MM.1S (cell line): ENCODE measurements at regions not wholly inside any gene's neighbourhood (a gene's known extent, or its start where the extent isn't known, plus 50 kb on each side); places are given as distances from the start of the nearest gene placed in this dataset.

Source experiments
- DNase-seq: peaks from one replicate; pipeline ENCODE4 v3.0.0-alpha.2; 2015
- H2AFZ ChIP-seq: fragments of 300-600 bp; sonication (generic); 2 replicates; pipeline ENCODE4 v1.6.0; 2016; ENCODE audit warnings: antibody characterized with exemption, low read length
- H3F3A ChIP-seq: fragments of 300-600 bp; sonication (generic); 2 replicates; pipeline ENCODE4 v1.6.1; 2016; ENCODE audit warnings: mild to moderate bottlenecking, antibody characterized with exemption, low read length, moderate library complexity, mixed read lengths; ENCODE audit not compliant: insufficient read depth
- H3K27ac ChIP-seq: fragments of 300-600 bp; sonication (generic); 2 replicates; pipeline ENCODE4 v1.5.1; 2016; ENCODE audit warnings: mild to moderate bottlenecking, low read length
- H3K27me3 ChIP-seq: fragments of 300-600 bp; sonication (generic); replicated peaks from 2 replicates; pipeline ENCODE4 v1.6.0; 2016; ENCODE audit warnings: low read length; ENCODE audit not compliant: insufficient read depth
- H3K36me3 ChIP-seq: fragments of 300-600 bp; sonication (generic); replicated peaks from 2 replicates; pipeline ENCODE4 v1.6.1; 2016; ENCODE audit warnings: mild to moderate bottlenecking, low read length, mixed read lengths; ENCODE audit not compliant: insufficient read depth
- H3K4me1 ChIP-seq: fragments of 300-600 bp; sonication (generic); 2 replicates; pipeline ENCODE4 v1.6.1; 2016; ENCODE audit warnings: low read length, mixed read lengths
- H3K4me2 ChIP-seq: fragments of 300-600 bp; sonication (generic); 2 replicates; pipeline ENCODE4 v1.6.0; 2016; ENCODE audit warnings: low read depth, low read length
- H3K4me3 ChIP-seq: fragments of 300-600 bp; sonication (generic); 2 replicates; pipeline ENCODE4 v1.5.1; 2016; ENCODE audit warnings: low read length, mixed read lengths
- H3K79me2 ChIP-seq: fragments of 300-600 bp; sonication (generic); 2 replicates; pipeline ENCODE4 v1.6.1; 2016; ENCODE audit warnings: mixed run types, low read length, mixed read lengths
- H3K9ac ChIP-seq: fragments of 300-600 bp; sonication (generic); 2 replicates; pipeline ENCODE4 v1.6.1; 2016; ENCODE audit warnings: low read length, mixed read lengths
- H3K9me2 ChIP-seq: fragments of 300-600 bp; sonication (generic); replicated peaks from 2 replicates; pipeline ENCODE4 v1.6.1; 2016; ENCODE audit warnings: mild to moderate bottlenecking, low read length, mixed read lengths; ENCODE audit not compliant: insufficient read depth
- H3K9me3 ChIP-seq: fragments of 300-600 bp; sonication (generic); replicated peaks from 2 replicates; pipeline ENCODE4 v1.6.1; 2016; ENCODE audit warnings: mild to moderate bottlenecking, low read length, mixed read lengths; ENCODE audit not compliant: insufficient read depth
- H4K20me1 ChIP-seq: fragments of 300-600 bp; sonication (generic); 2 replicates; pipeline ENCODE4 v1.6.1; 2016; ENCODE audit warnings: mild to moderate bottlenecking, low read length, moderate library complexity, mixed read lengths; ENCODE audit not compliant: insufficient read depth
- EZH2 ChIP-seq: fragments of 300-600 bp; sonication (generic); optimal IDR thresholded peaks from 2 replicates; pipeline ENCODE3; 2017; ENCODE audit warnings: low read depth, mild to moderate bottlenecking, antibody characterized with exemption, low read length, mixed read lengths
- EZH2phosphoT487 ChIP-seq: fragments of 300-600 bp; sonication (generic); IDR thresholded peaks from 2 replicates; pipeline ENCODE4 v1.6.1; 2018; ENCODE audit warnings: antibody characterized with exemption, low read length
- TF ChIP-seq, protein P1 (sequence below): fragments of 300-600 bp; sonication (generic); IDR thresholded peaks from 2 replicates; pipeline ENCODE4 v1.5.1; 2016; ENCODE audit warnings: antibody characterized with exemption, low read length, mixed read lengths

DNA sequence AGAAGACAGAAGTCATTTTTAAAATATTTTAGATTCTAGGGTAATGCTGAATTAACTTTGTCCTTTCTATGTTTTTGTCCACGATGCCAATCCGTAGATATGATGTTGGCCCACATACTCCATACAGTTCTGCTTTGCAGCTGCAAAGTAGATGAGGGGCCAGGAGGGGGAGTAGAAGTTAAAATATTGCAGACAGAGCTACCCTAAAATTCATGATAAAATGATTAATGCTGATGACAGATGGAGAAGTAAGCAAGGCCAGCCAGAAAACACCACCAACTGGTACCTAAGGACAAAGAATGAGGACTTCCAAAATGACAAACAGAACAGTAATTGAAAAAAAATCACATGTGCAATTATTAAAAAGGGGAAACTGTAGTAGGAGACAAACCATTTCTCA is 756.6 kb upstream of the ARPP21 start:
- Histone ChIP-seq H3K9me3 (no peaks in the 10 kb centered on the region), H3K79me2 (no peaks in the 10 kb centered on the region), H3F3A (no peaks in the 10 kb centered on the region), H2AFZ (no peak overlapping the region), H3K4me2 (no peak overlapping the region), H3K36me3 (no peaks in the 10 kb centered on the region), H3K27ac (no peak overlapping the region), H3K9ac (no peak overlapping the region), H4K20me1 (no peaks in the 10 kb centered on the region), H3K9me2 (no peaks in the 10 kb centered on the region), H3K4me1 (no peaks in the 10 kb centered on the region), H3K27me3 (no peaks in the 10 kb centered on the region), H3K4me3 (no peak overlapping the region)
- TF ChIP-seq, protein P1, sequence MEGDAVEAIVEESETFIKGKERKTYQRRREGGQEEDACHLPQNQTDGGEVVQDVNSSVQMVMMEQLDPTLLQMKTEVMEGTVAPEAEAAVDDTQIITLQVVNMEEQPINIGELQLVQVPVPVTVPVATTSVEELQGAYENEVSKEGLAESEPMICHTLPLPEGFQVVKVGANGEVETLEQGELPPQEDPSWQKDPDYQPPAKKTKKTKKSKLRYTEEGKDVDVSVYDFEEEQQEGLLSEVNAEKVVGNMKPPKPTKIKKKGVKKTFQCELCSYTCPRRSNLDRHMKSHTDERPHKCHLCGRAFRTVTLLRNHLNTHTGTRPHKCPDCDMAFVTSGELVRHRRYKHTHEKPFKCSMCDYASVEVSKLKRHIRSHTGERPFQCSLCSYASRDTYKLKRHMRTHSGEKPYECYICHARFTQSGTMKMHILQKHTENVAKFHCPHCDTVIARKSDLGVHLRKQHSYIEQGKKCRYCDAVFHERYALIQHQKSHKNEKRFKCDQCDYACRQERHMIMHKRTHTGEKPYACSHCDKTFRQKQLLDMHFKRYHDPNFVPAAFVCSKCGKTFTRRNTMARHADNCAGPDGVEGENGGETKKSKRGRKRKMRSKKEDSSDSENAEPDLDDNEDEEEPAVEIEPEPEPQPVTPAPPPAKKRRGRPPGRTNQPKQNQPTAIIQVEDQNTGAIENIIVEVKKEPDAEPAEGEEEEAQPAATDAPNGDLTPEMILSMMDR, result no peak
- TF ChIP-seq EZH2 (no peak), EZH2phosphoT487 (no peak)
- DNase-seq, result no peak

DNA sequence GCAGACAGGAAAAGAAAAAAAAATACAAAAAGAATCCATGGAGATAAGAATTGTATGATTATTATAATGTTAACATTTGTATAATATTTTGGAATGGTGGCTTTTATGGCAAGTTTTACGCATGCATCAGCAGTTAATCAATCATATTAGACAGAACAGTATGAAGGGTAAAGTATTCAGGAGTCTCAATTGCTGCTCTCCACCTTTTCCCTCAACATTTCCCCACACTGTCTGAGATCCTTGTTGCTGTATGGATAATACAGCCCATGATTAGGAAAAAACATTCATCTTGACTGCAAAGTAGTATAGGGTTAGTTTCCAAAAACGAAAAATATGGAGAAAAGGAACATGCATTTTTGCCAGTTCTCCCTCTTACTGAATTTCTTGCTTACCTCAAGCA is 755.3 kb upstream of the ARPP21 start:
- H2AFZ ChIP-seq, result no peak overlapping the region
- no peaks in the 10 kb centered on the region for H3K9me3 ChIP-seq
- no peaks in the 10 kb centered on the region for H3K79me2 ChIP-seq
- TF ChIP-seq EZH2 (no peak), EZH2phosphoT487 (no peak)
- TF ChIP-seq, protein P1, result no peak
- H3K27ac ChIP-seq, result no peak overlapping the region
- DNase-seq, result no peak
- H3K27me3 ChIP-seq, result no peaks in the 10 kb centered on the region
- H3F3A ChIP-seq, result no peaks in the 10 kb centered on the region
- no peak overlapping the region for H3K4me2 ChIP-seq
- no peak overlapping the region for H3K9ac ChIP-seq
- no peaks in the 10 kb centered on the region for H4K20me1 ChIP-seq
- H3K9me2 ChIP-seq, result no peaks in the 10 kb centered on the region
- H3K4me1 ChIP-seq, result no peaks in the 10 kb centered on the region
- no peaks in the 10 kb centered on the region for H3K36me3 ChIP-seq
- H3K4me3 ChIP-seq, result no peak overlapping the region

GRCh38 chr3:34886443-34886842 is 752.9 kb upstream of the ARPP21 start:
- no peaks in the 10 kb centered on the region for H3K79me2 ChIP-seq
- no peaks in the 10 kb centered on the region for H3K4me1 ChIP-seq
- no peak overlapping the region for H3K9ac ChIP-seq
- H3K27me3 ChIP-seq, result no peaks in the 10 kb centered on the region
- H3K36me3 ChIP-seq, result no peaks in the 10 kb centered on the region
- no peaks in the 10 kb centered on the region for H3K9me3 ChIP-seq
- no peaks in the 10 kb centered on the region for H4K20me1 ChIP-seq
- H3K9me2 ChIP-seq, result no peaks in the 10 kb centered on the region
- no peak overlapping the region for H3K4me3 ChIP-seq
- H3F3A ChIP-seq, result no peaks in the 10 kb centered on the region
- no peak for DNase-seq
- no peak overlapping the region for H3K4me2 ChIP-seq
- no peak overlapping the region for H3K27ac ChIP-seq
- no peak overlapping the region for H2AFZ ChIP-seq
- TF ChIP-seq EZH2phosphoT487 (no peak), EZH2 (no peak)
- TF ChIP-seq, protein P1, result no peak
